GM19463 (cell line): ENCODE measurements at regions not wholly inside any gene's neighbourhood (a gene's known extent, or its start where the extent isn't known, plus 50 kb on each side); places are given as distances from the start of the nearest gene placed in this dataset.
"Not testable (repeated sequence)": the region's sequence is repeated elsewhere in the genome, so short reads cannot be mapped to it uniquely, and the experiment has no call there.

Experiments
- ATAC-seq: cut with Tn5 transposase; IDR thresholded peaks from one replicate; pipeline ENCODE4 v1.9.1; 2021; ENCODE audit warnings: mild to moderate bottlenecking, moderate library complexity; ENCODE audit not compliant: unreplicated experiment

- ATAC-seq, result no peak
Observed at GRCh38 chr12:127133675-127134335, 1133.2 kb upstream of the TMEM132C start.

GRCh38 chr12:127140864-127141484, 1126.0 kb upstream of the TMEM132C start:
- not testable (repeated sequence) for ATAC-seq

GRCh38 chr12:127143020-127143419, 1124.0 kb upstream of the TMEM132C start:
- no peak for ATAC-seq

- ATAC-seq, result no peak
Observed at GRCh38 chr12:127144770-127145169, 1122.2 kb upstream of the TMEM132C start.

GRCh38 chr12:127145241-127145928, 1121.6 kb upstream of the TMEM132C start:
- ATAC-seq, result no peak

- no peak for ATAC-seq
Observed at GRCh38 chr12:127145929-127146789, 1120.8 kb upstream of the TMEM132C start.

GRCh38 chr12:127146991-127147718, 1119.8 kb upstream of the TMEM132C start:
- ATAC-seq, result no peak

GRCh38 chr12:127147724-127148123, 1119.2 kb upstream of the TMEM132C start:
- no peak for ATAC-seq

- no peak for ATAC-seq
Observed at GRCh38 chr12:127148318-127148717, 1118.7 kb upstream of the TMEM132C start.

- no peak for ATAC-seq
Observed at GRCh38 chr12:127149226-127149964, 1117.6 kb upstream of the TMEM132C start.

GRCh38 chr12:127150028-127150427, 1116.9 kb upstream of the TMEM132C start:
- peak; percentile 70 for ATAC-seq

GRCh38 chr12:127150479-127150878, 1116.5 kb upstream of the TMEM132C start:
- peak; percentile 8 for ATAC-seq

- ATAC-seq, result no peak
Observed at GRCh38 chr12:127150956-127151355, 1116.0 kb upstream of the TMEM132C start.

GRCh38 chr12:127153996-127154395, 1113.0 kb upstream of the TMEM132C start:
- ATAC-seq, result no peak

GRCh38 chr12:127154830-127155229, 1112.1 kb upstream of the TMEM132C start:
- not testable (repeated sequence) for ATAC-seq

GRCh38 chr12:127155935-127156619, 1110.9 kb upstream of the TMEM132C start:
- not testable (repeated sequence) for ATAC-seq

GRCh38 chr12:127157501-127158366, 1109.2 kb upstream of the TMEM132C start:
- not testable (repeated sequence) for ATAC-seq

GRCh38 chr12:127158385-127159061, 1108.4 kb upstream of the TMEM132C start:
- no peak for ATAC-seq
